ENCODE measurements at regions not wholly inside any gene's neighbourhood (a gene's known extent, or its start where the extent isn't known, plus 50 kb on each side); places are given as distances from the start of the nearest gene placed in this dataset.

- H3K9me3 Mint-ChIP-seq: no peaks in the 10 kb centered on the region
These were observed 87.1 kb upstream of the KCNA1 start for GRCh38 chr12:4822572-4822971.

GRCh38 chr12:4824380-4824779 is 85.3 kb upstream of the KCNA1 start:
- H3K36me3 ChIP-seq: no peaks in the 10 kb centered on the region
- no peaks in the 10 kb centered on the region for H3K9me3 ChIP-seq (ENCODE audit: low read depth)
- no peaks in the 10 kb centered on the region for H3K36me3 Mint-ChIP-seq
- no peak overlapping the region for H3K4me3 Mint-ChIP-seq
- H3K27ac ChIP-seq: no peak overlapping the region
- no peak overlapping the region for H3K4me2 ChIP-seq
- H4K20me1 ChIP-seq (ENCODE audit: low read depth): no peaks in the 10 kb centered on the region
- no peaks in the 10 kb centered on the region for H3K27me3 Mint-ChIP-seq (ENCODE audit: insufficient read depth, low read depth)
- H3K4me1 Mint-ChIP-seq: peaks cover 12% of the 10 kb centered on the region
- no peak overlapping the region for H2AFZ ChIP-seq (replicated peaks)
- H3F3A ChIP-seq (ENCODE audit: low read depth): no peaks in the 10 kb centered on the region
- H3K9me3 Mint-ChIP-seq: no peaks in the 10 kb centered on the region
- H3K79me2 ChIP-seq (ENCODE audit: low read depth): no peaks in the 10 kb centered on the region
- no peak for TF ChIP-seq EZH2 (IDR thresholded peaks at IDR 0.05)
- no peak for TF ChIP-seq CTCF (IDR thresholded peaks at IDR 0.05)
- TF ChIP-seq EZH2phosphoT487 (IDR thresholded peaks at IDR 0.05): no peak
- H3K27me3 ChIP-seq: no peaks in the 10 kb centered on the region
- no peak for DNase-seq (ENCODE audit: low spot score)
- no peak overlapping the region for H3K4me3 ChIP-seq
- peaks cover 11% of the 10 kb centered on the region for H3K4me1 ChIP-seq
- no peak overlapping the region for H3K9ac ChIP-seq
- no peak overlapping the region for H3K27ac Mint-ChIP-seq

More at GRCh38 chr12:4822572-4822971, 87.1 kb upstream of the KCNA1 start:
- Histone ChIP-seq H3K4me3 (no peak overlapping the region), H3K27ac (no peak overlapping the region), H3K79me2 (ENCODE audit: low read depth) (no peaks in the 10 kb centered on the region), H3K9ac (no peak overlapping the region), H2AFZ (replicated peaks) (no peak overlapping the region), H3F3A (ENCODE audit: low read depth) (no peaks in the 10 kb centered on the region), H3K27me3 (no peaks in the 10 kb centered on the region), H3K4me1 (peaks cover 9% of the 10 kb centered on the region), H3K9me3 (ENCODE audit: low read depth) (no peaks in the 10 kb centered on the region), H4K20me1 (ENCODE audit: low read depth) (no peaks in the 10 kb centered on the region), H3K4me2 (no peak overlapping the region), H3K36me3 (no peaks in the 10 kb centered on the region)
- TF ChIP-seq CTCF (IDR thresholded peaks at IDR 0.05): no peak
- TF ChIP-seq EZH2 (IDR thresholded peaks at IDR 0.05): no peak
- TF ChIP-seq EZH2phosphoT487 (IDR thresholded peaks at IDR 0.05): no peak
- H3K27me3 Mint-ChIP-seq (ENCODE audit: insufficient read depth, low read depth): no peaks in the 10 kb centered on the region
- no peak overlapping the region for H3K27ac Mint-ChIP-seq
- no peak overlapping the region for H3K4me3 Mint-ChIP-seq
- DNase-seq (ENCODE audit: low spot score): no peak
- H3K4me1 Mint-ChIP-seq: peaks cover 14% of the 10 kb centered on the region
- no peaks in the 10 kb centered on the region for H3K36me3 Mint-ChIP-seq

- Histone ChIP-seq H3K36me3 (no peaks in the 10 kb centered on the region), H3K9me3 (ENCODE audit: low read depth) (no peaks in the 10 kb centered on the region), H4K20me1 (ENCODE audit: low read depth) (no peaks in the 10 kb centered on the region), H3K27ac (no peak overlapping the region), H3K79me2 (ENCODE audit: low read depth) (no peaks in the 10 kb centered on the region), H2AFZ (replicated peaks) (no peak overlapping the region), H3K9ac (no peak overlapping the region), H3K4me1 (peaks cover 11% of the 10 kb centered on the region), H3K27me3 (no peaks in the 10 kb centered on the region), H3K4me3 (no peak overlapping the region), H3F3A (ENCODE audit: low read depth) (no peaks in the 10 kb centered on the region), H3K4me2 (no peak overlapping the region)
- Mint-ChIP-seq H3K4me3 (no peak overlapping the region), H3K36me3 (no peaks in the 10 kb centered on the region), H3K27me3 (ENCODE audit: insufficient read depth, low read depth) (no peaks in the 10 kb centered on the region), H3K9me3 (no peaks in the 10 kb centered on the region), H3K27ac (no peak overlapping the region), H3K4me1 (peaks cover 16% of the 10 kb centered on the region)
- DNase-seq (ENCODE audit: low spot score): no peak
- TF ChIP-seq EZH2 (IDR thresholded peaks at IDR 0.05) (no peak), CTCF (IDR thresholded peaks at IDR 0.05) (no peak), EZH2phosphoT487 (IDR thresholded peaks at IDR 0.05) (no peak)
These were observed 84.5 kb upstream of the KCNA1 start for GRCh38 chr12:4825011-4825858.
